HG03354 (cell line): ENCODE measurements at regions not wholly inside any gene's neighbourhood (a gene's known extent, or its start where the extent isn't known, plus 50 kb on each side); places are given as distances from the start of the nearest gene placed in this dataset.

Source experiments
- ATAC-seq: cut with Tn5 transposase; IDR thresholded peaks from one replicate; pipeline ENCODE4 v1.9.1; 2021; ENCODE audit warnings: mild to moderate bottlenecking; ENCODE audit not compliant: unreplicated experiment, poor library complexity, severe bottlenecking

DNA sequence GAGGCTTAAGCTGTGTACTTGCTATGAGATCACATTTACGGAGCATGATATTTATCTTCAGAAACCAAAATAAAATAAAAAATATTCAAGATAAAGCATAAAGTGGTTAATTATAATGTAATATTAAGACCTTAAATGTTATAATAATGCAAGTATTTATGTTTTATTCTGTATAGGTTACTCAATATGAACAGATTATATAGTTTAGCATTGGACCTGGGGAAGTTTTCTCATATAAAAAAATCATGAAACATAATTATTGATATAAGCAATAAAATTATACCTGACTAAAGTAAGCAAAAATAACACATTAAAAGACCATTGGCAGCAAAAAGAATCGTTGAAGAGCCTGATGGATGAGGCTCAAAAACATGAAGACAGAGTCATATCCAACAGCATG is 516.2 kb downstream of the SLC16A7 start:
- ATAC-seq = no peak

DNA sequence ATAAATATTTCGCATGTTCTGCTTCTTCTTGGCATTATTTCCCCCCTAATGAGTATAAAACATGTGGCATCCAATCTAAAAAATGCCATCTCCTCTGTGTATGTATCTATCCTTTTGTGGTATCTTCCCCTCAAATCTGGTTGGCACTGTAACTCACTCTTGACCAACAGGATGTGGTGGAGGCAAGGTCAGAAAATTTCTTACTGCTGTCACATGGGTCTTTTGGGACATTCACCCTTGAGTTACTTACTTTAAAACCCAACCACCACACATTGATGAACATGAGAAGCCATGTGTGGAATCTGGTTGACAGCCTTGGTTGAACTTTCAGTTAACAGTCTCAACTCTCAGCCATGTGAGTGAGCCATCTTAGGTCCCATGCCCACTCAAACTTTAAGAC is 516.9 kb downstream of the SLC16A7 start:
- ATAC-seq = no peak

DNA sequence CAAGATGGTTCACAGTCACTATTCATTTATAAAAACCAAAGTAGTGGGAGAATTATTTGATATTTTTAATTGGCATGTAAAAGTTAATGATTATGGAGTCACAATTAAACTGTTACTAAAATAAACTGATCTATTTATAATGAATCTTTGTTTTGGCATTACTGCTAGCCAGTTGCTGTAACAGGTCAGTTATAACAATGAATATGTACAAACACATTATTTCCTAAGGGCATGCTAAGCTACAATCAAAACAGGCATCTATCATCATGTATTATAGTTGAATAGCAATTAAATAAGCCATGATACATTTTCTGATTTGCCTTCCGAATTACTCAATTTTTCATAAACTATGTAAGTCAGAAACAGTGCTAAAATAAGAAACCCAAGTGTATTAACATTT is 518.3 kb downstream of the SLC16A7 start:
- no peak for ATAC-seq

DNA sequence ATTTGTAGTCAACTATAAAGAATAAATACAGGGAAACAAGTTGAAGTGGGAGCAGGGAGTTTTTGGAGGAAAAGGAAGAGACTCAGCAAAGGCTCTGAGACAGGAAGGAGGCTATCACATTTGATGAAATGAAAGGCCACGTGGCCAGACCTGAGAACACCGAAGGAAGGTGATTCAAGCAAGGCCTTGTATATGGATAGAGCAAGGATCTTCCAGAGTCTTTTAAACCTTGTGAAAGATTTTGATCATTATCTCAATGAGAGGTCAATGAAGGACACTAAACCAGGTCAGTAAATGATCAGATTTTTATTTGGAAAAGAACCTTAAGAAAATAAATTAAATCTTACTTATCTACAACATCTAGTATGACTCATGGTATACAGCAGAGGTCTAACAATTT is 523.5 kb downstream of the SLC16A7 start:
- no peak for ATAC-seq

- ATAC-seq = no peak
Observed at GRCh38 chr12:60120199-60120598, 524.4 kb downstream of the SLC16A7 start.

DNA sequence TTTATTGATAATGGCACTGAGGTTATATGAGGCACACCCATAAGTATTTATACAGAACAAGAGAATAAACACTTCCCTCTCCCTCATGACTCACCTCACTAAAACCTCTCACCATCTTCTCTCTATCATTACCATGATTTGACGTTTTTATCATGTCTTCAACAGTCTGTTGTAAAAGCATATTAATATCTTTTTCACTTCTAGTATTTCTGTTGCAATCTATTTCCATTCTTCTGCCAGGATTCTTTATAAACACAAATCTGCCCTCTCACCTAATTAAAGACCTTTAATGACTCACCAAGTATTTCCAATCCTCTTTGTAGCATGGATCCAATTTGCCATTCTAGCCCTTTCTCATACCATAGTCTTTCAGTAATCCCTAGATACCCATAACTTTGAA is 527.7 kb downstream of the SLC16A7 start:
- ATAC-seq = no peak

GRCh38 chr12:60137513-60137912 is 541.7 kb downstream of the SLC16A7 start:
- ATAC-seq = no peak

DNA sequence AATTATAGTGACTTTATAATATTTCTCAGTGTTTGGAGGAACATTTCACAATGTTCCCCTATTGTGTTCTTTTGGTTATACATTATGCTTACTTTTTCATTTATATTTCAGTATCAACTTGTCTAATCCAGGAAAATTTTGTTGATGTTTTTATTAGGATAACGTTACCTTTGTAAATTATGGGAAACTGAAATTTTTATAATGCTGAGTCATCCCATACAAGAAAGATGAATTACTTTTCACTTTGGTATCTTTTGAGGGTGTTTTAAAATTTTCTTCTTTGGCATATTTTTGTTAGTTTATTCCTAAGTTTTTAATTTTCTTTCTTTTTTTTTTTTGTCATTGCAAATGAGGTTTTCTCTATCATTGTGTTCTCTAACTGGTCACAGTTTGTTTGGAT is 542.7 kb downstream of the SLC16A7 start:
- no peak for ATAC-seq

DNA sequence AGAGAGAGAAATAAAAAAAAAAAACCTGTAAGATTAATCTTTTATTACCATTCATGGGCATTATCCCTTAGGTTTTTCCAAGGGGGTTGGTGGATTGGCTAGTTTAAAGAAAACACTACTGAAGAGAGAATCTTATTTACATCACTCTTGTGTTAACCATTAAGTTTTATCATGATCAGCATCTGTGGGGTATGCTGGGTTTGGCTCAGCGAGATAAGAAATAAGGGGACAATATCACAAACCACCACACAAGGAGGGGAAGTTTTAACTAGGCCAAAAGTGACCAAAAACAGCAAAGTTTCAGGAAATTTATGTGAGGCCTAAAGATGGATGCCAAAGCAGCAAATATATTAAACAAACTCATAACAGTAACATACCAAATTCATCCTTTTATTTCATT is 548.6 kb downstream of the SLC16A7 start:
- ATAC-seq = no peak

DNA sequence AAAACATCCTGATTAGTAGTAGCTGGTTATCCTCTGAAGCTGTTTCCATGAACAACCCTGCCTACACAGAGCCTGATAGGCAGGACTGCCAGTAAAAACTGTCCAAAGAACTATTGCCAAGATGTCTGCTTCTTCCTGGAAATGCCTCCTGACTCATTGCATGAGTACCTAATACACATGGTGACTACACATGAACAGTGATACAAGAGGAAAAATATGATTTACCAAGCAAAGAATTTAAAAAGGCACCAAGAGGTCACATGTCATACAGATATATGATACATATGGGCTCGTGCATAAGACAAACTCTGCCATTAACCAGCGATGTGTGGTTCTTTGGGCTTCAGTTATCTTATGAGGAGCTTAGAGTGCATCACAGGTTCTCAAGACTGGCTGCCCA is 552.3 kb downstream of the SLC16A7 start:
- no peak for ATAC-seq

DNA sequence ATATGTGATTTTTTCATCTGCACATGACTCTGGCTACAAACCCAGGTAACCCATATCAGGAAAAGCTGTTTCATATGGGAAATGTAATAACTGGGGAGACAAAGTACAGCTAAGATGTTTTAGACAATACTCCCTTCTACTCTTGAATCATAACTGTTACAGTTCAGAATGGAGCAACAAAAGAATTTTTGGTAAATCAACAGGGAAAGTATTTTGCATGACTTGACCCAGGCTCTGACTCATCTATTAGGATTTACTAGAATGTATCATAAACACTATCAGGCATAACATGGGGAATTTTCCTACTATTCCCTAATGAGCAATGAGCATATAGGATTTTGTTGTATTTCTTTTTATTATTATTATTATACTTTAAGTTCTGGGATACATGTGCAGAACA is 553.0 kb downstream of the SLC16A7 start:
- no peak for ATAC-seq

GRCh38 chr12:60152756-60153155 is 556.9 kb downstream of the SLC16A7 start:
- ATAC-seq = no peak

- ATAC-seq = no peak
Observed at GRCh38 chr12:60159761-60160160, 563.9 kb downstream of the SLC16A7 start.

- ATAC-seq = no peak
Observed at GRCh38 chr12:60162988-60163720, 567.3 kb downstream of the SLC16A7 start.

DNA sequence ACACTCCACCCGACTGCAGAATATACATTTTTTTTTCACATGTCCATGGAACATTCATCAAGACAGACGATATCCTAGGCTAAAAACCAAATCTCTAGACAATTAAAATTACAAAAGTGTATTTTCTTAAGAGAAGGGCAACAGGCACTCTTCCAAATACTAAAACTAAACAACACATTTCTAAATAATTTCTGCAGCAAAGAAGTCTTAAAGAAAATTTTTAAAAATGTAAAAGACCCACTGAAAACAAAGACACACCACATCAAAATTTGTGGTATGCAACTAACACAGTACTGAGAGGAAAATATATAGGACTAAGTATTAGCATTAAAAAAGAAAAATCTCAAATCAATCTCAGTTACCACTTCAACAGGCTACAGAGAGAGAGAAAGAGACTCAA is 570.0 kb downstream of the SLC16A7 start:
- no peak for ATAC-seq

DNA sequence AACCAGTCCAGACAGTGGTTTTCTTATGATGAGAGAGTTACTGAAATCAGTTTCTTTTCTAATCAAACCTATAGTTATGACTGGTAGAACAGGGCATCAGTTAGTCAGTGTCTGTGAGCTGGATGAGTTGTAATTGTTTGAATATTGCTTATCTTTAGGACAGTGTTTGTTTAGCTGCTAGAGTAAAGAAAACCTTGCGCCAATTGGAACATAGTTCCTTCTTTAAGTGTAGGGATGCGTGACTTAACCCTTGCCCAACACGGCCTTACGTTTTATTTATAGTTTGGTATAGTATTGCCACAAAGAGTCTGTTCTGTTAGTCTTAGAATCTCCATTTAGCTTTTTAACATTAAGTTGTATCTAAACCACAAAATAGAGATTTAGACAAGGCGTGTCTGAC is 572.6 kb downstream of the SLC16A7 start:
- ATAC-seq = no peak

DNA sequence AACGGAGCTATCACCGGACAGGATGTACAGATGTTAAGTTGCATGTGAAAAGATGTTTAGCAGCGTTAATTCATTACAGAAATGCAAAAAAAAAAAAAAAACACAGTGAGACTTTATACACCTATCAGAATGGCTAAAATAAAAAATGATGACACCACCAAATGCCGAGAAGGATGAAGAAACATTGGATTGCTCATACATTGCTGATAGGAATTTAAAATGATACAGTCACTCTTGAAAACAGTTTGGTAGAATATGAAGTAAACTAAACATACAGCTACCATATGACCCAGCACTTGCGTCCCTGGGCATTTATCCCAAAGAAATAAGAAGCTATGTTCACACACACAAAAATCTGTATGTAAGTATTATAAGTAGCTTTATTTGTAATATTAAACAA is 574.1 kb downstream of the SLC16A7 start:
- no peak for ATAC-seq

- no peak for ATAC-seq
Observed at GRCh38 chr12:60172266-60173211, 576.7 kb downstream of the SLC16A7 start.

DNA sequence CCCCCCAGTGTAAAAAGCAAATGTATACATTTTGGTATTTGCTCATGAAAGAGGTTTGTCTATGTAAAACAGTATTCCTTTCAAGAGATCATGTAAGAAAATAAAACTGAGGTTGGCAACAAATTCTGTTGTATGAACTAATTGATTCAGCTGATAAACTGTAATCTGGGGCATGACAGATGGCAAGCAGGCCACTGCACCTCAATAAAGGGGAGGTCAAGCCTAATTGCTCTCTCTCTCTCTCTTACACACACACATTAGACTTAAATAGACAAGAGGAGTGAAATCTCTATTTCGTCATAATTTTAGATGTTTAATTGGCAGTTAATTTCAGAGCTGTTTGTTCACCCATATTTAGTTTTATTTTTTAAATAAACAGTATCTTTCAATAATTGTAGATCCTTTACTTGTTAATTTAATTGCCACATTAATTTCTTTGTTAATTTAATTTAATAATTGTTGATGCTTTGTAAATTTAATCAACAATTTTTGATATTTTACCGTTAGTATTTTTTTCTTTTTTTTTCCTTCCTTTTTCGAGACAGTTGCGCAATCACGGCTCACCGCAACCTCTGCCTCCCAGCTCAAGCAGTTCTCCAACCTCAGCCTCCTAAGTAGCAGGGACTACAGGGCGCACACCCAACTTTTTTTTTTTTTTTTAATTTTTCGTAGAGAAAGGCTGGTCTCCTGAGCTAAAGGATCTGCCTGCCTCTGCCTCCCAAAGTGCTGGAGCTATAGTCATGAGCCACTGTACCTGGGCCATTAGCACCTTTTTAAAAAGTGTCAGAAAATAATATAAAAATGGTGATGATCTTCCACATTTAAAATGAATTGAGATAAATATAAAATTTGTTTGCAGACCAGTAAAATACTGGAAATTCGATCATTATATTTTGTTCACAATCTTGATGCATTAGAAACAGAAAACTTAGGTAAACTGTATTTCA is 577.7 kb downstream of the SLC16A7 start:
- ATAC-seq = no peak

- ATAC-seq = no peak
Observed at GRCh38 chr12:60174476-60174875, 578.6 kb downstream of the SLC16A7 start.
